Stomach (tissue), 4 donors: ENCODE measurements at regions not wholly inside any gene's neighbourhood (a gene's known extent, or its start where the extent isn't known, plus 50 kb on each side); places are given as distances from the start of the nearest gene placed in this dataset.

ENCODE experiments used
- CTCF ChIP-seq, 7 experiments: fragments of 450-650 bp in 4 of 7; fragments of 200-600 bp in 3 of 7; sonication (generic) in 3 of 7; IDR thresholded peaks; one replicate each; pipeline ENCODE4 v1.5.1; 2016 to 2019; ENCODE audit warnings: antibody characterized with exemption in 7 of 7, control low read depth in 2 of 7, mild to moderate bottlenecking in 1 of 7
- EP300 ChIP-seq: sonication (generic); formaldehyde crosslinking; IDR thresholded peaks from one replicate; pipeline ENCODE4 v1.6.1; 2017; ENCODE audit warnings: antibody characterized with exemption
- POLR2A ChIP-seq, 4 donors: fragments of 450-650 bp; IDR thresholded peaks; one replicate each; pipeline ENCODE4 v1.6.1; 2016; ENCODE audit warnings: antibody characterized with exemption in 4 of 4, control low read depth in 2 of 4, mild to moderate bottlenecking in 1 of 4, moderate library complexity in 1 of 4
- POLR2AphosphoS5 ChIP-seq, 3 donors: sonication (generic); formaldehyde crosslinking; IDR thresholded peaks; one replicate each; pipeline ENCODE4 v1.6.1; 2016; ENCODE audit warnings: antibody characterized with exemption in 3 of 3

- TF ChIP-seq CTCF (IDR thresholded peaks at IDR 0.05) (no peak), POLR2A (IDR thresholded peaks at IDR 0.05) (no peak), POLR2AphosphoS5 (IDR thresholded peaks at IDR 0.05) (no peak), EP300 (no peak)
Measured at GRCh38 chr13:106007156-106007555, 528.3 kb downstream of the EFNB2 start.
